HepG2 (cell line): ENCODE measurements at regions not wholly inside any gene's neighbourhood (a gene's known extent, or its start where the extent isn't known, plus 50 kb on each side); places are given as distances from the start of the nearest gene placed in this dataset.

ENCODE experiments used
- ATAC-seq: fragments of 200-7000 bp; cut with Tn5 transposase; 3 replicates; pipeline ENCODE4 v1.9.1; 2020; ENCODE audit warnings: mild to moderate bottlenecking, moderate library complexity
- BruUV-seq: library from RNA; stranded (reverse); fragments of 400-500 nt; replicated peaks from 2 replicates; lab custom pipeline; 2021; lab: Mats Ljungman, UMichigan
- CTCF ChIA-PET: fragments of 300-600 bp; formaldehyde crosslinking; extraction: SDS; loops from one replicate; lab custom pipeline; 2021; ENCODE audit warnings: low total read pairs, inconsistent platforms, low intra/inter-chr PET ratio; lab: Yijun Ruan, JAX
- POLR2A ChIA-PET: fragments of 350-600 bp; sonication (Branson Sonifier 250); formaldehyde crosslinking; loops from one replicate; lab custom pipeline; 2020; ENCODE audit warnings: antibody characterized with exemption, inconsistent platforms; lab: Yijun Ruan, JAX
- DNase-seq: peaks from one replicate; pipeline ENCODE4 v3.0.0-alpha.2; 2015; ENCODE audit warnings: low spot score
- FAIRE-seq: peaks from 3 replicates; lab custom pipeline; 2011; peaks lifted over from hg19 to GRCh38; lab: Jason Lieb, UNC
- H2AFZ ChIP-seq: one replicate; pipeline ENCODE4 v1.6.1; 2011; ENCODE audit warnings: low read length, inconsistent platforms
- H3K27ac ChIP-seq: fragments of 300-600 bp; 3 replicates; pipeline ENCODE4 v1.8.0; 2011; ENCODE audit warnings: mixed run types, mild to moderate bottlenecking, mixed read lengths, low read length, inconsistent platforms; ENCODE audit not compliant: insufficient read depth; ENCODE audit errors: extremely low read length
- H3K27me3 ChIP-seq, 2 experiments: fragments of 200-600 bp in 1 of 2; 2 replicates in 1 of 2; 3 replicates in 1 of 2; pipeline versions ENCODE4 v1.6.0 to v1.8.0; 2011; ENCODE audit warnings: low read length in 2 of 2, mild to moderate bottlenecking in 2 of 2, moderate library complexity in 2 of 2, inconsistent platforms in 1 of 2; ENCODE audit not compliant: insufficient read depth in 2 of 2, control insufficient read depth in 1 of 2
- H3K36me3 ChIP-seq, 2 experiments: fragments of 200-600 bp in 1 of 2; replicated peaks in 1 of 2; 2 replicates in 1 of 2; 3 replicates in 1 of 2; pipeline versions ENCODE4 v1.5.1 to v1.8.0; 2011; ENCODE audit warnings: low read length in 2 of 2, inconsistent platforms in 1 of 2; ENCODE audit not compliant: insufficient read depth in 2 of 2, control insufficient read depth in 1 of 2
- H3K4me1 ChIP-seq: 2 replicates; pipeline ENCODE4 v1.5.1; 2012; ENCODE audit warnings: low read length, inconsistent platforms; ENCODE audit not compliant: insufficient read depth
- H3K4me2 ChIP-seq: 2 replicates; pipeline ENCODE4 v1.6.0; 2011; ENCODE audit warnings: low read depth, low read length, inconsistent platforms
- H3K4me3 ChIP-seq, 3 experiments: fragments of 200-600 bp in 1 of 3; sonication (generic), shearing (Covaris generic) in 1 of 3; replicated peaks in 1 of 3; 2 replicates each; pipeline ENCODE4 v1.5.1; 2011 to 2016; ENCODE audit warnings: low read length in 3 of 3, inconsistent platforms in 2 of 3, low read depth in 2 of 3, mild to moderate bottlenecking in 2 of 3, control low read depth in 1 of 3, mixed read lengths in 1 of 3; ENCODE audit not compliant: insufficient read depth in 1 of 3
- H3K79me2 ChIP-seq: one replicate; pipeline ENCODE4 v1.6.1; 2011; ENCODE audit warnings: low read length, inconsistent platforms; ENCODE audit not compliant: insufficient read depth
- H3K9ac ChIP-seq: 2 replicates; pipeline ENCODE4 v1.6.0; 2011; ENCODE audit warnings: mild to moderate bottlenecking, low read depth, low read length, inconsistent platforms; ENCODE audit not compliant: insufficient read depth
- H3K9me3 ChIP-seq: 2 replicates; pipeline ENCODE4 v1.5.1; 2012; ENCODE audit warnings: mild to moderate bottlenecking, low read length
- H4K20me1 ChIP-seq: 2 replicates; pipeline ENCODE4 v1.6.0; 2011; ENCODE audit warnings: inconsistent platforms, mild to moderate bottlenecking, low read length, moderate library complexity; ENCODE audit not compliant: insufficient read depth
- GATAD2A ChIP-seq: IDR thresholded peaks from 2 replicates; pipeline ENCODE4 v1.6.1; 2016
- MLXIP ChIP-seq: sonication (generic); formaldehyde crosslinking; IDR thresholded peaks from 2 replicates; pipeline ENCODE4 v1.9.0; 2021; ENCODE audit warnings: missing genetic modification reagents, borderline replicate concordance
- MXI1 ChIP-seq: IDR thresholded peaks from 3 replicates; pipeline ENCODE4 v1.6.1; 2012; ENCODE audit warnings: low read depth, low read length, inconsistent platforms, borderline replicate concordance
- NBN ChIP-seq: fragments of 450-650 bp; conservative IDR thresholded peaks from 2 replicates; pipeline ENCODE4 v1.6.1; 2017
- PAF1 ChIP-seq: IDR thresholded peaks from 2 replicates; pipeline ENCODE4 v1.6.1; 2016; ENCODE audit warnings: missing genetic modification reagents, missing compliant biosample characterization
- RXRA ChIP-seq: sonication (generic); formaldehyde crosslinking; IDR thresholded peaks from 2 replicates; pipeline ENCODE4 v1.5.1; 2020; ENCODE audit warnings: missing genetic modification reagents
- TARDBP ChIP-seq: sonication (generic); formaldehyde crosslinking; IDR thresholded peaks from 2 replicates; pipeline ENCODE4 v1.8.0; 2022; ENCODE audit warnings: mild to moderate bottlenecking, missing genetic modification reagents
- ZNF577 ChIP-seq: sonication (generic); formaldehyde crosslinking; IDR thresholded peaks from 2 replicates; pipeline ENCODE4 v1.4.0; 2020; ENCODE audit warnings: mild to moderate bottlenecking, low read depth, missing genetic modification reagents, borderline replicate concordance
- ZNF639 ChIP-seq: conservative IDR thresholded peaks from 2 replicates; pipeline ENCODE4 v1.6.1; 2018; ENCODE audit warnings: missing genetic modification reagents
- ZNF747 ChIP-seq: sonication (generic); formaldehyde crosslinking; IDR thresholded peaks from 2 replicates; pipeline ENCODE4 v1.8.1; 2023; ENCODE audit warnings: missing genetic modification reagents, mild to moderate bottlenecking, borderline replicate concordance
- WGBS: methylation state at CpG from one replicate; pipeline ENCODE4 v1.1.6; 2017; ENCODE audit warnings: low lambda C conversion rate; 5-methylcytosine and 5-hydroxymethylcytosine counted together
- in situ Hi-C: cut with HindIII; loops from 2 replicates; pipeline ENCODE4 v1.10.0; 2017; ENCODE audit warnings: low pct_unique_long_range_greater_than_20kb; ENCODE audit not compliant: extremely low pct_ligation_motif_present
- intact Hi-C: fragments of 100-400 bp; cut with micrococcal nuclease; formaldehyde crosslinking; loops from one replicate; pipeline ENCODE4 v1.10.0; 2022; ENCODE audit not compliant: unreplicated experiment
- TF ChIP-seq, protein P1 (sequence below): sonication (generic); formaldehyde crosslinking; IDR thresholded peaks from 2 replicates; pipeline ENCODE4 v1.4.0; 2020; ENCODE audit warnings: missing genetic modification reagents
- TF ChIP-seq, protein P2 (sequence below): sonication (generic); formaldehyde crosslinking; IDR thresholded peaks from 2 replicates; pipeline ENCODE4 v1.4.0; 2020; ENCODE audit warnings: low read depth, missing genetic modification reagents

DNA sequence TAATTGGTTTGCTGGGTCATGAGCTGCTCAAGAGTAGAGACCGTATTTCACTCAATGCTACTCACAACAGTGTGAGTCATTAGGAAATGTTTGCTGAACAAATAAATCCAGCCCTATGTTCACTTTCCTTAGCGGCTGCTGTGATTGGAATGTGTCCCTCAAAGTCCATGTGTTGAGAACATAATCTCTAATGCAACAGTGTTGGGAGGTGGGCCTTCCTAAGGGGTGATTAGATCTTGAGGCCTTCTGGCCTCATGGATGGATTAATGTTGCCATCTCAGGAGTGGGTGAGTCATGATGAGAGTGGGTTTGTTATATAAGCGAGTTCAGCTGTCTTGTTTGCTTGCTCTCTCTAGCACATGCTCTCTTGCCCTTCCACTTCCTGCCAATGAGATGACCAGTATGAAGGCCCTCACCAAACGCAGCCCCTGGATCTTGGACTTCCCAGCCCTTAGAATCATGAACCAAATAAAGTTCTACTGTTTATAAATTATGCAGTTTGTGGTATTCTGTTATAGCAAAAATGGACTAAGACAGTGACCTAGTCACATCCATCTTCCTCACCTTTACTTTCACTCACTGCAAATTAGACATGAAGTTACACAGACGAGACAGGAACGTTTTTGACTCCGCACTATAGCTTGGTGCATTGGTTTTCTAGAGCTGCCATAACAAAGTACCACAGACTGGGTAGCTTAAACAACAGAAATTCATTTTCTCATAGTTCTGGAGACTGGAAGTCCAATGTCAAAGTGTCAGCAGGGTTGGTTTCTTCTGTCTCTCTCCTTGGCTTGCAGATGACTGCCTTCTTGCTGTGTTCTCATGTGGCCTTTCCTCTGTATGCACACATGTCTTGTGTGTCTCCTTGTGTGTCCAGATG lies 50.9 kb upstream of the FAM169A start:
- peak overlapping the region; percentile 74 for H3K4me2 ChIP-seq
- CTCF ChIA-PET = no interaction called here
- H3K4me1 ChIP-seq = peaks cover 55% of the 10 kb centered on the region
- peak overlapping the region; percentile 30; the same call in 1 of the 2 replicates for H3K9ac ChIP-seq
- H2AFZ ChIP-seq = no peak overlapping the region
- H3K27ac ChIP-seq = peak overlapping the region; percentile 92
- intact Hi-C loops (loop anchor here (2.0 to 5.0 kb wide), 5 partner anchors 40 to 1015 kb away; partner anchors contain the start of genes FAM169A, GFM2 and NSA2), in situ Hi-C loops (loop anchor here (5.0 kb wide), 2 partner anchors 150 to 245 kb away; partner anchors contain the start of genes GFM2 and NSA2)
- peak; percentile 90 for ATAC-seq
- FAIRE-seq = peak; percentile 99
- 38% methylated on average over 7 of the region's 7 CpGs for WGBS
- H3K79me2 ChIP-seq = no peaks in the 10 kb centered on the region
- H3K9me3 ChIP-seq = peaks cover 9% of the 10 kb centered on the region
- DNase-seq = peak; percentile 99
- peak overlapping the region in 1 of 3 experiments; percentile 45; a peak in 1 of 6 replicates for H3K4me3 ChIP-seq
- no peaks in the 10 kb centered on the region for H4K20me1 ChIP-seq
- BruUV-seq = no TSS peak
- H3K36me3 ChIP-seq = no peaks in the 10 kb centered on the region
- H3K27me3 ChIP-seq = no peaks in the 10 kb centered on the region
- POLR2A ChIA-PET = interaction anchor here (0.7 to 2.7 kb wide), 13 partner anchors 8 to 319 kb away, joined by 3 to 26 read pairs (median 5); partner anchors contain the start of genes ANKRD31, ENC1, GFM2 and NSA2
- TF ChIP-seq MXI1 = peak; percentile 74; the same call in 2 of the 3 replicates
- TF ChIP-seq, protein P1, sequence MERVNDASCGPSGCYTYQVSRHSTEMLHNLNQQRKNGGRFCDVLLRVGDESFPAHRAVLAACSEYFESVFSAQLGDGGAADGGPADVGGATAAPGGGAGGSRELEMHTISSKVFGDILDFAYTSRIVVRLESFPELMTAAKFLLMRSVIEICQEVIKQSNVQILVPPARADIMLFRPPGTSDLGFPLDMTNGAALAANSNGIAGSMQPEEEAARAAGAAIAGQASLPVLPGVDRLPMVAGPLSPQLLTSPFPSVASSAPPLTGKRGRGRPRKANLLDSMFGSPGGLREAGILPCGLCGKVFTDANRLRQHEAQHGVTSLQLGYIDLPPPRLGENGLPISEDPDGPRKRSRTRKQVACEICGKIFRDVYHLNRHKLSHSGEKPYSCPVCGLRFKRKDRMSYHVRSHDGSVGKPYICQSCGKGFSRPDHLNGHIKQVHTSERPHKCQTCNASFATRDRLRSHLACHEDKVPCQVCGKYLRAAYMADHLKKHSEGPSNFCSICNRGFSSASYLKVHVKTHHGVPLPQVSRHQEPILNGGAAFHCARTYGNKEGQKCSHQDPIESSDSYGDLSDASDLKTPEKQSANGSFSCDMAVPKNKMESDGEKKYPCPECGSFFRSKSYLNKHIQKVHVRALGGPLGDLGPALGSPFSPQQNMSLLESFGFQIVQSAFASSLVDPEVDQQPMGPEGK (CRISPR knock-in tag) = peak; percentile 73
- peak; percentile 30; the same call in 1 of the 2 replicates for TF ChIP-seq MLXIP
- TF ChIP-seq PAF1 (CRISPR knock-in tag) = no peak
- TF ChIP-seq, protein P2, sequence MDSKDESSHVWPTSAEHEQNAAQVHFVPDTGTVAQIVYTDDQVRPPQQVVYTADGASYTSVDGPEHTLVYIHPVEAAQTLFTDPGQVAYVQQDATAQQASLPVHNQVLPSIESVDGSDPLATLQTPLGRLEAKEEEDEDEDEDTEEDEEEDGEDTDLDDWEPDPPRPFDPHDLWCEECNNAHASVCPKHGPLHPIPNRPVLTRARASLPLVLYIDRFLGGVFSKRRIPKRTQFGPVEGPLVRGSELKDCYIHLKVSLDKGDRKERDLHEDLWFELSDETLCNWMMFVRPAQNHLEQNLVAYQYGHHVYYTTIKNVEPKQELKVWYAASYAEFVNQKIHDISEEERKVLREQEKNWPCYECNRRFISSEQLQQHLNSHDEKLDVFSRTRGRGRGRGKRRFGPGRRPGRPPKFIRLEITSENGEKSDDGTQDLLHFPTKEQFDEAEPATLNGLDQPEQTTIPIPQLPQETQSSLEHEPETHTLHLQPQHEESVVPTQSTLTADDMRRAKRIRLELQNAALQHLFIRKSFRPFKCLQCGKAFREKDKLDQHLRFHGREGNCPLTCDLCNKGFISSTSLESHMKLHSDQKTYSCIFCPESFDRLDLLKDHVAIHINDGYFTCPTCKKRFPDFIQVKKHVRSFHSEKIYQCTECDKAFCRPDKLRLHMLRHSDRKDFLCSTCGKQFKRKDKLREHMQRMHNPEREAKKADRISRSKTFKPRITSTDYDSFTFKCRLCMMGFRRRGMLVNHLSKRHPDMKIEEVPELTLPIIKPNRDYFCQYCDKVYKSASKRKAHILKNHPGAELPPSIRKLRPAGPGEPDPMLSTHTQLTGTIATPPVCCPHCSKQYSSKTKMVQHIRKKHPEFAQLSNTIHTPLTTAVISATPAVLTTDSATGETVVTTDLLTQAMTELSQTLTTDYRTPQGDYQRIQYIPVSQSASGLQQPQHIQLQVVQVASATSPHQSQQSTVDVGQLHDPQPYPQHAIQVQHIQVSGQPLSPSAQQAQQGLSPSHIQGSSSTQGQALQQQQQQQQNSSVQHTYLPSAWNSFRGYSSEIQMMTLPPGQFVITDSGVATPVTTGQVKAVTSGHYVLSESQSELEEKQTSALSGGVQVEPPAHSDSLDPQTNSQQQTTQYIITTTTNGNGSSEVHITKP (CRISPR knock-in tag) = 0 out of 2 replicates have a peak, but pooled peaks have one; percentile 49
- peak; percentile 97 for TF ChIP-seq TARDBP (CRISPR knock-in tag)
- TF ChIP-seq RXRA (CRISPR knock-in tag) = peak; percentile 77; the same call in 1 of the 2 replicates
- TF ChIP-seq NBN = no peak
- peak; percentile 98 for TF ChIP-seq GATAD2A
- TF ChIP-seq ZNF747 (CRISPR knock-in tag) = peak; percentile 73; the same call in 1 of the 2 replicates
- TF ChIP-seq ZNF577 (CRISPR knock-in tag) = no peak
- 0 out of 2 replicates have a peak, but pooled peaks have one; percentile 20 for TF ChIP-seq ZNF639 (CRISPR knock-in tag)
